ENCODE measurements at regions not wholly inside any gene's neighbourhood (a gene's known extent, or its start where the extent isn't known, plus 50 kb on each side); places are given as distances from the start of the nearest gene placed in this dataset.
A peak's percentile ranks its signal among the peaks of the same experiment; 100 is the strongest.

- Histone ChIP-seq H3K36me3 (no peaks in the 10 kb centered on the region), H3K4me1 (peaks cover 11 to 22% (median 17%) of the 10 kb centered on the region in 4 donors), H3K9me3 (no peaks in the 10 kb centered on the region), H3K27me3 (no peaks in the 10 kb centered on the region), H3K4me3 (no peak overlapping the region), H3K27ac (peak overlapping the region in 4 of 5 donors; percentile 65 to 78 (median 71))
- DNase-seq: no peak
- intact Hi-C loops (cut with DNase I; ENCODE audit: low total_unique reads): no loop called here
- TF ChIP-seq, protein P1, sequence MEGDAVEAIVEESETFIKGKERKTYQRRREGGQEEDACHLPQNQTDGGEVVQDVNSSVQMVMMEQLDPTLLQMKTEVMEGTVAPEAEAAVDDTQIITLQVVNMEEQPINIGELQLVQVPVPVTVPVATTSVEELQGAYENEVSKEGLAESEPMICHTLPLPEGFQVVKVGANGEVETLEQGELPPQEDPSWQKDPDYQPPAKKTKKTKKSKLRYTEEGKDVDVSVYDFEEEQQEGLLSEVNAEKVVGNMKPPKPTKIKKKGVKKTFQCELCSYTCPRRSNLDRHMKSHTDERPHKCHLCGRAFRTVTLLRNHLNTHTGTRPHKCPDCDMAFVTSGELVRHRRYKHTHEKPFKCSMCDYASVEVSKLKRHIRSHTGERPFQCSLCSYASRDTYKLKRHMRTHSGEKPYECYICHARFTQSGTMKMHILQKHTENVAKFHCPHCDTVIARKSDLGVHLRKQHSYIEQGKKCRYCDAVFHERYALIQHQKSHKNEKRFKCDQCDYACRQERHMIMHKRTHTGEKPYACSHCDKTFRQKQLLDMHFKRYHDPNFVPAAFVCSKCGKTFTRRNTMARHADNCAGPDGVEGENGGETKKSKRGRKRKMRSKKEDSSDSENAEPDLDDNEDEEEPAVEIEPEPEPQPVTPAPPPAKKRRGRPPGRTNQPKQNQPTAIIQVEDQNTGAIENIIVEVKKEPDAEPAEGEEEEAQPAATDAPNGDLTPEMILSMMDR (IDR thresholded peaks at IDR 0.05): no peak
- TF ChIP-seq POLR2AphosphoS5 (IDR thresholded peaks at IDR 0.05) (no peak), POLR2A (IDR thresholded peaks at IDR 0.05) (no peak), EP300 (IDR thresholded peaks at IDR 0.05) (no peak)
- WGBS, 5 donors: 25 to 54% (median 33%) methylated on average over 1 of the region's 1 CpG
Observed at GRCh38 chr20:22411286-22411626, 173.1 kb downstream of the FOXA2 start.

DNA sequence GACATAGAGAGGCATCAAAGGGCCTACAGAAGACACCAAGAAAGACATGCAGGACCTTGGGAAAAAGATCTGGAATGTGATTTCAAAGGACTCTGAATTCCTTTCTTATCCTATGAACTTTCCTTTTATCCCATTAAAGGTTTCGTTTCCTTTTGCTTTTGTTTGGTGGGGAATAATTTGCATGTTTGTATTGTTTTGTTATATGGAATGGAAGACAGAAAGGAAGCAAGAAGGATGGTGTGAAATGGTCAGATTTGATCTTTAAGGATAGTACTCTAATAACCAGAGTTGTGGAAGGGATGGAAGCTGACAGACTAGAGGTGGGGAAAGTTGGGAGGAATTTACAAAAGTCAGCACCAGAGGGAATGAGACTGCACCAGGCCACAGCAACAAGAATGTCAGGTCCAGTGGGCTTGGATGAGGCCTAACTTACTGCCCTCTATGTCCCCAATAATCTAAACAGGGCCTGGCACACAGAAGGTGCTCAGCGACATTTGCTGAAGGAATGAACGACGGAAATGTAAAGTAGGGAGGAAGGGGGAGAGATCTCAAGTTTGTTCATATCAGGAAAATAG, 173.7 kb downstream of the FOXA2 start:
- DNase-seq: no peak
- 82 to 92% (median 82%) methylated on average over 4 of the region's 4 CpGs for WGBS, 5 donors
- Histone ChIP-seq H3K27ac (peak overlapping the region in 3 of 5 donors; percentile 65 to 78 (median 74)), H3K36me3 (no peaks in the 10 kb centered on the region), H3K27me3 (peaks cover 0 to 3% (median 0%) of the 10 kb centered on the region in 3 donors), H3K4me3 (no peak overlapping the region), H3K4me1 (peaks cover 11 to 22% (median 17%) of the 10 kb centered on the region in 4 donors), H3K9me3 (no peaks in the 10 kb centered on the region)
- TF ChIP-seq POLR2AphosphoS5 (IDR thresholded peaks at IDR 0.05) (no peak), EP300 (IDR thresholded peaks at IDR 0.05) (no peak)
- TF ChIP-seq, protein P1 (IDR thresholded peaks at IDR 0.05): no peak
- intact Hi-C loops (cut with DNase I; ENCODE audit: low total_unique reads): no loop called here

DNA sequence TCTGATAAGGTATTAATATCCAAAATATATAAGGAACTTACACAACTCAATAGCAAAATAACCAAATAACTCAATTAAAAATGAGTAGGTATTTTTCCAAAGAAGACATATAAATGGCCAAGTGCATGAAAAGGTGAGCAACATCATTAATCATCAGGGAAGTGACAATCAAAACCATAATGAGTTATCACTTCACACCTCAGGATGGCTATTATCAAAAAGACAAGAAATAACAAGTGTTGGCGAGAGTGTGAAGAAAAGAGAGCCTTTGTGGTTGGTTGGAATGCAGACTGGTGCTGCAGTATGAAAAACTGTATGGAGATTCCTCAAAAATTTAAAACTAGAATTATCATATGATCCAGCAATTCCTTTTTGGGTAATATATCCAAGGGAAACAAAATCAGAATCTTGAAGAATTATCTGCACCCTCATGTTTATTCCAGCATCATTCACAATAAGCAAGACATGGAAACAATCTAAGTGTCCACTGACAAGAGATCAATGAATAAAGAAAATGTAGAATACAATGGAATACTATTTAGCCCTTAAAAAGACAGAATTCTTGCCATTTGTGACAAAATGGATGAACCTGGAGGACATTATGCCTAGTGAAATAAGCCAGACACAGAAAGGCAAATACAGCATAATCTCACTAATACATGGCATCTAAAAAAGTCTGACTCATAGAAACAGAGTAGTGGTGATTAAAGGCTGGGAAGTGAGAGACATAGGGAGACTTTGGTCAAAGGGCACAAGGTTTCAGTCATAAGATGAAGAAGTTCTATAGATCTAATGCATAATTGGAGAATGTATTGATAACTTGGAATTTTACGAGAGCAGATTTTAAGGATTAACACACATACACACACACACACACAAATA, 175.6 kb downstream of the FOXA2 start:
- no peak overlapping the region for H3K4me3 ChIP-seq
- TF ChIP-seq POLR2AphosphoS5 (IDR thresholded peaks at IDR 0.05) (no peak), EP300 (IDR thresholded peaks at IDR 0.05) (no peak), POLR2A (IDR thresholded peaks at IDR 0.05) (no peak)
- TF ChIP-seq, protein P1 (IDR thresholded peaks at IDR 0.05): no peak
- H3K27me3 ChIP-seq: peaks cover 0 to 3% (median 0%) of the 10 kb centered on the region in 3 donors
- no peaks in the 10 kb centered on the region for H3K36me3 ChIP-seq
- 88 to 96% (median 93%) methylated on average over 2 of the region's 2 CpGs for WGBS, 5 donors
- H3K4me1 ChIP-seq: peaks cover 15 to 31% (median 25%) of the 10 kb centered on the region in 4 donors
- no peaks in the 10 kb centered on the region for H3K9me3 ChIP-seq
- no peak overlapping the region for H3K27ac ChIP-seq
- no peak for DNase-seq
- intact Hi-C loops (cut with DNase I; ENCODE audit: low total_unique reads): no loop called here

- H3K27me3 ChIP-seq: peaks cover 0 to 3% (median 0%) of the 10 kb centered on the region in 3 donors
- DNase-seq: no peak
- TF ChIP-seq POLR2A (IDR thresholded peaks at IDR 0.05) (no peak), POLR2AphosphoS5 (IDR thresholded peaks at IDR 0.05) (no peak), EP300 (IDR thresholded peaks at IDR 0.05) (no peak)
- TF ChIP-seq, protein P1 (IDR thresholded peaks at IDR 0.05): no peak
- no peak overlapping the region for H3K27ac ChIP-seq
- H3K36me3 ChIP-seq: no peaks in the 10 kb centered on the region
- no peaks in the 10 kb centered on the region for H3K9me3 ChIP-seq
- intact Hi-C loops (cut with DNase I; ENCODE audit: low total_unique reads): no loop called here
- 85 to 88% (median 86%) methylated on average over 7 of the region's 7 CpGs for WGBS, 5 donors
- H3K4me1 ChIP-seq: peaks cover 15 to 44% (median 35%) of the 10 kb centered on the region in 4 donors
- H3K4me3 ChIP-seq: no peak overlapping the region
Observed at GRCh38 chr20:22407237-22408193, 176.9 kb downstream of the FOXA2 start.

Data from stomach (tissue), 8 donors.